GM18858 (cell line): ENCODE measurements at regions not wholly inside any gene's neighbourhood (a gene's known extent, or its start where the extent isn't known, plus 50 kb on each side); places are given as distances from the start of the nearest gene placed in this dataset.

Experiments
- ATAC-seq: cut with Tn5 transposase; IDR thresholded peaks from one replicate; pipeline ENCODE4 v1.9.1; 2021; ENCODE audit not compliant: unreplicated experiment

DNA sequence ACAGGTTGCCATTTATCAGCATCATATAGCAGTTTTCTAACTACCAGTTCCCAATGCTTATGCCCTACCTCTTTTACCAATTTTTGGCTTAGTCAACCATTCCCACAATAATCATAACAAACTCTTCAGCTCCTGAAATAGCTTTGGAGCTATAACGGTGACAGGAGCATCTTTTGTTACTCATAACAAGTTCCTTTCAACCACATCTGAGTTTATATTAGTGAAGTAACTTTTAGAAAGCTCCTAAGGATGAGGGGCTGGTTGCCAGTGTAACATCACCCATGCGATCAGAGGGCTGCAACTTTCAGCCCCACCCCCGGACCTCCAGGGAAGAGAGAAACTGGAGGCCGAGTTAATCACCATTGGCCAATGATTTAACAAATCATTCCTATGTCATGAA is 495.3 kb upstream of the RASGRP1 start:
- no peak for ATAC-seq

DNA sequence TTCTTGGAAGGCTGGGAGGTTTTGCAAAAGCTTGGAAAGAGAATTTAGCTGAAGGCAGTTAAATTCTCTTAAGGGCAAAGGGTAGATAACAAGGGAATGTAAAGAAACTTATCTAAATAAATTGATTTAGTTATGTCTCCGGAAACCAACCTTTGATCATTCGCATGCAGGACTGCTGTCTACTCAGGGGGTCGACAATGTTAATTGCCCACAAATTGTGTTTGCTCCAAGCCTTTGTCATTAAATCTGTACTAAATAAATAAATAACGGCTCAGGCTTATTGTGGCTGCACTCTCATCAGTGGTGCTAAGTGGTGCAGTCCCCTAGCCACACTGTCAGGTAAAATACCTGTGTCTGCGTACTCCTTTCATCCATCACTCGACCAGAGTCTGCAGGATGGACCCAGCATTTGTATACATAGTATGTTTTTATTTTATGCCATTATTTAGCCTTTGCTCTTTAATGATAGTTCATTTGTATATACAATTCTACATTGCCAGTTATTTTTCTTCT is 497.4 kb upstream of the RASGRP1 start:
- ATAC-seq, result no peak

DNA sequence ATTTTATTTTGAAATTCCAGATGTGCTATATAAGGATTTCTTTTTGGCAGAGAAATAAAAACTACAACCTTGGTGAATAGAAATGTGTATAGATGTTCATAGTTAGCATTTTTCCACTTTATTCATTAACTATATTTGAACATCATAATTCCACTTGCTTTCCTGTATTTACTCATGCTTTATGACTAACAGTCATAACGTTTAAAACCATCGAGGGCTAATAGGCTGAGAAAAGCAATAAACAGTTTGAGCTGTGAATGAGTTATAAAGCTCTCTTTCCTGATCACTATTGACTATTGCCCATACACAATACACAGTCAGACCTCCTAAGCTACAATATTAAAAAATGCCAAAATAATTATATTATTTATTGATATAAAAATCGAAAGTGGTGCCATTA is 502.1 kb upstream of the RASGRP1 start:
- ATAC-seq, result no peak

DNA sequence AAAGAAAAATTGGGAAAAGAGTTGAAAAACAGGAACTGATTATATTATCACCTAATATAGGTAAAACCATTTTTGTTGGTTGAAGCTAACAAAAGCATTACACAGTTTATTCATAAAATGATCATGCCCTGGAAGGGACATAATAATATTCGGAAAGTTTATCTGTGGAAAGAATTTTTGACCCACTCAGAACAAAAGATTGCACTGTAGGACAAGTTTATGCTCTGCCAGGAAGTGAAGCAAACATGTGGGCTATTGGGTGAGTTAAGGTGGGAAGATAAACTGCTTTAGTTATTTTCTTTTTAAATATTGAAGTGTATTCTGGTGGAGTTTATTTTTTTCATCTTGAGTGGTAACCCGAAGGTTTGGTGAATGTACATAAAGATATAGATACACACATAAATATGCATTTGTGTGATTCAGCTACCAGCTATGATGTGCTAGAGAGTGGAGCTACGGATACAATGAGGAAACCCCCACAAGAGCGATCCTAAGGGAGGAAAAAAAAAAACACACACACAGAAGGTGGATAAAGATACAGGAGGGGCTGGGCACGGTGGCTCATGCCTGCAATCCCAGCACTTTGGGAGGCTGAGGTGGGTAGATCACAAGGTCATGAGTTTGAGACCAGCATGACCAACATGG is 506.4 kb upstream of the THBS1 start:
- no peak for ATAC-seq

DNA sequence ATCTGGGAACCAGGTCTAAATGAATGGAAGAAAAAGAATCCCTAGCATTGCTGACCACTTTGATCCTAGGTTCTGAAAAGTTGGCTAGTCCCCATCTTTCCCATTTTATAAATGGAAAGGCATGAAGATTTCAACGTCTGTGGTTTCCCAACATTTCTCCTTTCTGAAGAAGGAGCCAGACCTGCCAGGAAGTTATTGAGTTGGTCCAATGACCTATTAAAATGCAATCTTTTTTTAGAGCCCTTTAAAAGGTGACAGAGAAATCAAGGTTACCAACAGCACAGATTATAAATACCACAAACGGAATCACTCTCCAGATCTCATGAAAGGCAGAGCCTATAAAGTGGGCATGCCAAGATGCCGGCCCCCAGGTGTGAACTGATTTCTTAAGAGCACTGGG is 505.6 kb upstream of the THBS1 start:
- ATAC-seq, result no peak

DNA sequence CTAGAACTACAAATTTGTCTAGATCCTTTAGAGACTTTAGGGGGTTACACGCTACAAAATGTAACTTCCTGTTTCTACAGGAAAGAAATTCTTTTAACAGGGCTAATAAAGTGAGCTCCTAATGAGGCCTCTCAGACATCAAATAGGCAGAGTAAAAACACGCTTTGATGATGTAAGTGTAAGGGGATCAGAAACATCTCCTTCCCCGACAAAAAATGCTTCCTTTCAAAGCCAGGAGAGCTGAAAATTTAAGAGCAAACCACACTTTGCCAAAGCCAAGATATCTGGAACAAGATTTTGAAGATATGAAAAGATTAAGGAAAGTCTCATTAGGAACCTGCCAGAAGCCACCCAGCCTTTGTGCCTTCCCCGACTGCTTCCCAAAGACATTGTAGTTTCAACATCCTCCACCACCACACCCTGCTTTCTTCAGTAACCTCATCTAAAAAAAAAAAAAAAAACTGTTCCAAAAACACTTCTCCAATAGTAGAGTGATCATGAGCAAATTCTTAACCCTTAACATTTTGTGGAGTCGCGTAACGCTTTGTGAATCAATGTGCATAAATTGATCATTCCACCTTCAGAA is 505.0 kb upstream of the THBS1 start:
- no peak for ATAC-seq

DNA sequence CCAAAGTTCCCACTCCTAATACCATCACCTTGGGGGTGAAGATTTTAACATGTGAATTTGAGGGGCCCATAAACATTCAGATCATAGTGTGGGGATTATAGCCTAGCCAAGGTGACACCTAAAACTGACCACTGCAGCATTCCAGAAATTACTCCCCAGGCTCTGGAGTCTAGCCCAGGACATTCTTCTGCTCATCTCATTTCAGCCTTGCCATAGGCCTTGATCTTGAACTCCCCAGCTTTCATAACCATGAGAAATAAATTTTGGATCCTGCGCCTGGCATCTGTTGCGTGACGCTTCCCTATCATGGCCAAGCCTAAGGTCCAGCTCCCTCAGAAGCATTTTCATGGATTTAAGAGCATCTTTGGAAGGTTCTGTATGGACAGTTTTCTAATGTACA is 502.9 kb upstream of the THBS1 start:
- ATAC-seq, result no peak

DNA sequence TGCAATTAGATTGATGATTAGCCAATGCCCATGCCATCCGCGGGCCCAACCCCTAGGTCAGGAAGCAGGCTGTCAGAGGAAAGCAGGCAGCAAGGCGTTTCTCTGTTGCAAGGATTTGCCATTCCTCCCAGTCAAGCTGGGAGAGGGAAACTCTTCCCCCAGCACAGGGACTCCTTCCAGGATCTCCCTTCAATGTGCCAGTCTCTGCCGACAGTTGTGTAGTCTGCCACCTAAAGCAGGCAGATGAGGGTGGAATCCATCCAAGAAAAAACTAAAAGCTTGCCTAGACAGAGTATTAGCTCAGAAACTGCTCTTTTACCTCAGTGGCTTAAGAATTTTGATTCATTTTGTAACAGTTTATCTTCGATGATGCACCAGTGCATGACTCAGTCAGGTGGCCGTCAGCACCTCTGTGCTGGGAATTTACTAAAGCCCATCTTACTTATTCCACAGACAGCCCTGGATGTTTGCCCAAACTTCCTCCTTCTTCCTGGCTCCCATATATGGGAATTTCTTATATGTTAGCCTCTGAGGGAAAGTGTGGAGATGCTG is 501.5 kb upstream of the THBS1 start:
- no peak for ATAC-seq

DNA sequence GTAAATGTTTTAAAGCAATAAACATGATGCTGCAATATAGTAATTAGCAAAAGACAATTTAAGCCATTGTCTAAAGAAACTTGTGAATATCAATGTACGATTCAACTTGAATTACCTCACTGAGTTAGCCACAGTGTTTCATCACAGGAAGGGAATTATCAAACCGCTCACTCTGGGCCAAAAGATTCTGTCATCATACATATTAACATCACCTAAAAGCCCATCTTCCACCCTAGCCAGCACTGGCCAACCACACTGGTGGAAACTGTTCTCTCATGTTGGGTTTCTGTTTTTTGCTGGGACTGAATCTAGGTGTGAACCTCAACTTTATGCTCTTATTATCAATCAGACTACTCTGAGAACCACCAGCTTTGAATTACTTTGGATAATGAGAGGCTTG is 497.7 kb upstream of the THBS1 start:
- no peak for ATAC-seq

DNA sequence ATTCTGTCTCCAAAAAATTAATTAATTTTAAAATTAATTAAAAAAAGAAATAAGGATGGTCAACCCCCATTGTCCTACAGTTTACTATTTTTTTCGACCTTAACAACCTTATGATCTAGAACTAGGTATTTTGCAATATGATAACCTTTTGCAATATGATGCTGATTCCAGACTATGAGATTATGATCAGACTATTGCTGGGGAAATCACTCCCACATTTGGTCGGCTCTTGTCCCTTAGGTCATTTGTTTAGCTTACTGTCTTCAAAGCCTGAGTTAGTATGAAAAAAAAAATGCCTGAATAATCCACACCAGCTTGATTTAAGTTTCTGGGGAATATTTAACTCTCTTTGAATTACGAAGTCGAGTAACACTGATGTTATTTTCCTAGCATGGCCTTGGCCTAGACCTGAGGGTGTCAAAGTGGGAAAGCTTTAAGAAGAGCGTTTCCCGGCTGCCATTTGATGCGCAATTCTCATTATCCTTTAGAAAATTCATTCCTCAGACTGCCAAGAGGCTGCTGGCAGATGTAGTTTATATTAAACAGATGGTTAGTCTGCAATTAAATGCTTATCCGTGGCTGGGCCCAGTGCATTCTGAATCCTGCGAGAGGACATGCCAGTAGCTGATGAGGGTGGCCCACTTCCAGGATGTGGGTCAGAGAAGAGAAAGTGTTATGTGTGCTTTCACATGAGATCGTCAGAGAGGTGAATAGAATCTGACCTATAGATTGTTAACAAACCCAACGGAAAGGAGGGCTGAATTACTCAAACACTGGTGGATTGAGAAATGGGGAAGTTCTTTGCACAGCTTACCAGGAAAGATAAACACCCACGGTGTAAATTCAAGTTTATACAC is 496.0 kb upstream of the THBS1 start:
- no peak for ATAC-seq

DNA sequence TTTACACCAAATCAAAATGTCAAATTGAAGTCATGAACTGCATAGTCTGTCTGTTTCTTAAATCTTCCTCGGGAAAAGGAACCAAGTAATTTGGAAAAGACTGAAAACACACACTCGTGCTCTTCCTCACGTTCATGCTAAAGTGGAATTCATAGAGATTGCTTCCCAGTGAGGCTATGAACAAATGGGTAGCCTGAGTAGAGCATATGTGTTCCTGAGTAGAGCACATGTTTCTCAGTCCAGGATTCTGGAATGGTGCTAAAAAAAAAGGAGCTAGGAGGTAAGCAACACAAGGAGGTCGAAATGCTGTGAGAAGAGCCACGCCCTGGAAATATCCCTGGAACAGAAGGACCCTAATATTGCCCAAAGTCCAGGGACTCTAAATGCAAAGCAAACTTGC is 494.2 kb upstream of the THBS1 start:
- ATAC-seq, result no peak

DNA sequence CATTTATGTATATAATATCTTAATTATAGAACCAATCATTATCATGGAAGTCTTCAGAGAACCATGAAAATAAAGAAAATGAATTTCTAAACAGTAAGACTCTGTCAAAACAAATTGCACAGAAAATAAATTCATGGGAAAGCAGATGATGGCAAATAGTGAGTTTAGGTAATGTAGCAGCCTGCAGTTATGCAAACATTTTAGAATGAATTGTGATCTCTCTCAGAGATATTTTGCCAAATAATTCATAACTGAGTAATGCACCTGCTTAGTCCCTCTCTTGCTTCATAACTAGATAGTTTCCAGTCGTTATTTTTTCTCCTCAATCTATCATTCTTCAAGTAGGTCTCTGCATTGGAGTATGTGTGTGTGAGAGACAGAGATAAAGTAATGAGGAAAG is 492.7 kb upstream of the THBS1 start:
- no peak for ATAC-seq

DNA sequence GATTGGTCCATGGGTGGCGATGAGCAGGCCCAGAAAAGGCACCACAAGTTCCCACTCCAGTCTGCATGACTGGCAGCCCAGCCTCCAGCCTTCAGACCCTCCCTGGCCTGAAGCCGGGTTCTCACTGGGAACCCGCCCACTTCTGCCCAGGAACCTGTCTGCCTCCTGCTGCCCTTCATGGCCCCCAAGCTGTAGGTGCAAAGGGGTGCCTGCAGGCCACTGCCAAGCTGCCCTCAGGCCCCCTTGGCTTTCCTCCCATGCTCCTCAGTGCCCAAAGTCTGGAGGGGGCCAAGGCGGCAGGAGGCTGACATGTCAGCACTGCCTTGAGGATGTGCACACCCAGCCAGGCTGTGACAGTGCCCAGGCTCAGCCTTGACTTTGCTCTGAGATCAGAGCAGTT is 488.5 kb upstream of the THBS1 start:
- ATAC-seq, result no peak

DNA sequence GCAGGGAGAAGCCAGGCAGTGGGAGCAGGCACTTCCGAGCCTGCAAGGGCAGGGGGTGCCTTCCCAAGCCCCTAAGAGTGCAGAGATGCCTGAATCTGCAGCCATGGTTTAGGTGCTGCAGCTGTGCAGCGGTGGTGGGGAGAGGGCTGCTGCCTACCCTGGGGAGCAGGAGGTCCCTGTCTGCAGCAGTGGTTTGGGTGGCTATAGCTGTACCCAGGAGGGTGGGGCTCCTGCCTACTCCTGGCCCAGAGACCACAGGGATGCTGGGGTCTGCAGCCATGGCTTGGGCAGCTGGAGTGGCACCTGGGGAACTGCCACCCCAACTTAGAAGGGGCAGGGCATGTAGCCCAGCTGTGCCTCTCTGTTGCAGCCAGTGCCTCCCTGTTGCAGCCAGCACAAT is 488.1 kb upstream of the THBS1 start:
- no peak for ATAC-seq

DNA sequence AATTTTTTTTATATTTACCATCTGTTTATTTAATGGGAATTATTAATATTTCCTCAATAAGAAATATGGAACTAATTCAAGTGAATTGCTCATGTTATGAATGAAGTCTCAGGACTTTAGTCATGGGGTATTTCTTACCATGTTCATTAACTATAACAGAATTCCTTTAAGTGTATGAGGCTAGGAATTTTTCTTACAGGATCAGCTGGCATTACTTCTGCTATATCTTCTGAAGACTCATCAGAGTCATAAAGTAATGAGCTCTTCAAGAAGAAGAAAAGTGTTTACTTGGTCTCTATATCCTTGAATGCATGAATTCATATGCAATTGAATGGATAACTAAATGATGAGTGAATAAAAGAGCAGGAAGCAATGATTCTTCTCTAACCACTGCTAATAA is 486.8 kb upstream of the THBS1 start:
- ATAC-seq, result no peak

DNA sequence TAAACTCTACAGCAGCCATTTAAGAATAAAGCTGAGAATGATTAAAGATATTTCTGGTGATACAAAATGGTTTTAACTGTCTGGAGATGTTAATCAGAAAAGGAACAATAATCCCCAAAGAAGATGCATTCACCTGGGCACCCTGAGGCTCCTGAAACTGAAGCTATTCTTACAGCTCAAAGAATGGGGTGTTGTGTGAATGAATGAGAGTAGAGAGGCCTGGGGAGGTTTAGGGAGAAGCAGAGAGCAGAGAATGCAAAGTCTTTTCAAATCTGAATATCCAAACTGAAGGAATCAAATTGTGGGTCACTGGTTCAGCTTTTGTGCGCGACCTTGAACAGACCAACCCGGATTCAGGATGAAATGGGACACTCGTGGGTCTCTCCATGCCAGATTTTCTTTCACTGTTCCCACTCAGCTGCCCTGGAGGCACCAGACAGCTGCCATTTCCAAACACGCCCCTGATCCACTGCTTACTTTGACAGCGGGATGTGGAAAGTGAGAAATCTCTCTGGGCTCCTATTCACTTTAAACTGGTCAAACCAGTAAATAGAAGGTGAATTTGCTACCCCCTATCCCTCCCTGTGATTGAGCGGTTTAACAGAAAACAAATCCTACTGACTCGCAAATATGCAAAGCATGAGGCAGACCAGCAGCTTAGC is 485.5 kb upstream of the THBS1 start:
- ATAC-seq, result no peak

DNA sequence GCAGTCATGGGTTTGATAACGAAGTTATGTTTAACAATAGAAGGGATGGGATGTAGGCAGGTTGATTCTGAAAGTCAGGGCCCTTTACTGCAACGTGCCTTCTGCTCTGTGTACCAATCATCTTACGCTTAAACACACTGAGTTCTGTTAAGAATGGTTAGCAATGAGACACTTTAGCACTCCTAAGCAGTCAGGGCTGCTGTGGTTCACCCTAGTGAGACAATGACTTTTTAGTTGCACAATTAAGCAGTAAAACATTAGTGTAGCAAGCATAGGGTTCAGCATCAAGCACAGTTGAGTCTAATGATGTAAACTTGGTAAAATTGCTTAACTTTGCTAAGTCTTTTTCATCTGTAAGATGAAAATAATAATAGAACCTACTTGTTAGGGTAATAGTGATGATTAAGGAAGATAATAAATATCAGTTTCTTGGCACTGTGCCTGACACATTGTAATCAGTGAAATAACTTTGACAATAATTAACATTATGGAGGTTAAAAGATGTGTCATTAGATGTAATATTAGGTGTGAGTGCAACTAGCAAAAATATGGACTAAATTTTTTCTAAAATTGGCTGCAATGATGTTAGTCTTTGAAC is 484.2 kb upstream of the THBS1 start:
- ATAC-seq, result no peak

DNA sequence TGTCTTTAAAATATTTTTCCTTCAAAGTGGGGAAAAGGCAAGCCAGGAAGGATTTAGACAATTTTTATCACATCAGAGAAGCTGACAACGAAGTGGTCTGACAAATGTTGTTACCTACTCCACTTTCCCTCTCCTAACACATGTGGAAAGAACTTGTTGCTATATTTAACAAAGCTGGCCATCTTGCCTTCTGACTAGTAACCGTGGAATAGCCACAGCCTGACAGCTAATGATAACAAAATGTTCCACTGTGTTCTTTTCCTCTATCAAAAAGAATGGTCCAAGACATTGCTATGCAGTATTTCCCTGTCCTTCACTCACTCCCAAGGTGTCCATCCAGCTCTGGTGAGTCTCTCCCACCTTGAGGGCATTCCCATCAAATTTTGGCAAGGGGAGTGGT is 481.4 kb upstream of the THBS1 start:
- ATAC-seq, result no peak

DNA sequence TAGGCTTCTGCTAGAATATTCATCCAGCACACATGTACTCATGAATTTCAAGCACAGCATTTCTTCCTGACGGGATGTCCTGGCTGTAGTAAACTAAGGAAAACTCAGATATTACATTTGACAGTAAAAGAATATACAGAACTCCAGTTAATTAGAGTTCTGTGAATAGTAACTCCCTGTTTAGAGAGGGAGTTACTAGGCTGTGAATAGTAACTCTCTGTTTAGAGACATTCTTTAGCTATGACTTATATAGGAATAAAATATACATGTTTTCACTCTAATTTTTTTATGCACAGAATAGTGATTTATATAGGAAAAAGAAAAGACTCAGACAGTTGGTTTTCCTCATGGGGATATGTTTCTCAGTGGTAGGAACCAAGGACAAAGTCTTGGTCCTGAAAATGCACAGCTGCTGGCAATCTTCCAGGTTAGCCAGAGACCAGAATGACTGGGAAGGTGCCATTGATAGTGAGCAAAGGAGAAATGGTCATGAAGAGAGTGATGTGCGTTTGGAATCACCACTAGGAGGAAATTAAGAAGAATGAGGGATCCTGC is 480.7 kb upstream of the THBS1 start:
- ATAC-seq, result no peak

DNA sequence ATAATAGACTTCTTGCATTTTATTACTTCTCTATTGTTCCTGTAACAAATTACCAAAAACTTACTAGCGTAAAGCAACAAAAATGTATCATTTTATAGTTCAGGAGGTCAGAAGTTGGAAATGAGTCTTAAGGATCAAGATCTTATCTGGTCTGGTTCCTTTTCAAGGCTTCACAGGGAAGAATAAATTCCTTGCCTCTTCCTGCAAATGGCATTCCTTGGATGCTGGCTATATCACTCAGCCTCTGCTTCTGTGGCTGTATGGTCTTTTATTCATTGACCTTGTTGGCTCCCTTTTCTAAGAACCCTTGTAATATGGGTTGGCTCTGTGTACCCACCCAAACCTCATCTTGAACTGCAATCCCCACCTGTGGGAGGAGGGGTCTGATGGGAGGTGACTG is 478.4 kb upstream of the THBS1 start:
- ATAC-seq, result no peak

DNA sequence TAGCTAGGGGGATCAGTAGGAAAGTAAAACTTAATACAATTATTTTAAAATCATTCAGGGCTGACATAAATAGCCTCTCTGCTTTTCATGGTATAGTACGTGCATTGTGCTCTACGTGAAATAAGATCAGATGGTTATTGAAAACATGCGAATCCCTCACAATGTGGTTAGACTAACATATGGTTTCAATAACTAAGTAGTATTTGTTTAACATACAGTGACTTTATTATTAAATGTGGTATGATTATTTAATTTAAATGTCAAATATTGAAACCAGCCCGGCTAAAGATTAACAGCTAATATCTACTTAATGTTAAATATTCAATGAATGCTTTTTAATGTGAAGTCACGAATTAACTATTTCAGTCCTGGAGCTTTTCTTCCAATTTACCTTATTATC is 473.9 kb upstream of the THBS1 start:
- no peak for ATAC-seq
